KOPT-K1 (cell line): ENCODE measurements at regions not wholly inside any gene's neighbourhood (a gene's known extent, or its start where the extent isn't known, plus 50 kb on each side); places are given as distances from the start of the nearest gene placed in this dataset.

ENCODE experiments used
- H3K27ac ChIP-seq: fragments of 200-600 bp; sonication (generic); 2 replicates; pipeline ENCODE4 v1.5.1; 2016; ENCODE audit warnings: antibody characterized with exemption, mild to moderate bottlenecking, low read depth, low read length; ENCODE audit not compliant: poor library complexity, severe bottlenecking
- H3K36me3 ChIP-seq: fragments of 200-600 bp; sonication (generic); 2 replicates; pipeline ENCODE4 v1.5.1; 2017; ENCODE audit warnings: antibody characterized with exemption, mild to moderate bottlenecking, low read length, moderate library complexity; ENCODE audit not compliant: insufficient read depth
- H3K9me3 ChIP-seq: fragments of 200-600 bp; sonication (generic); 2 replicates; pipeline ENCODE4 v1.5.1; 2017; ENCODE audit warnings: antibody characterized with exemption, low read length, mild to moderate bottlenecking; ENCODE audit not compliant: insufficient read depth, poor library complexity, severe bottlenecking

- Histone ChIP-seq H3K27ac (no peak overlapping the region), H3K36me3 (no peaks in the 10 kb centered on the region), H3K9me3 (no peaks in the 10 kb centered on the region)
These were observed 69.6 kb upstream of the RAB6C start for GRCh38 chr2:129909651-129910418.

- H3K27ac ChIP-seq, result no peak overlapping the region
- H3K9me3 ChIP-seq, result no peaks in the 10 kb centered on the region
- H3K36me3 ChIP-seq, result no peaks in the 10 kb centered on the region
These were observed 68.8 kb upstream of the RAB6C start for GRCh38 chr2:129910446-129911362.

GRCh38 chr2:129911363-129912065 is 68.0 kb upstream of the RAB6C start:
- Histone ChIP-seq H3K36me3 (no peaks in the 10 kb centered on the region), H3K27ac (no peak overlapping the region), H3K9me3 (no peaks in the 10 kb centered on the region)

- no peaks in the 10 kb centered on the region for H3K36me3 ChIP-seq
- H3K9me3 ChIP-seq, result no peaks in the 10 kb centered on the region
- no peak overlapping the region for H3K27ac ChIP-seq
These were observed 67.2 kb upstream of the RAB6C start for GRCh38 chr2:129912066-129912820.

- H3K27ac ChIP-seq, result no peak overlapping the region
- peaks cover 5% of the 10 kb centered on the region for H3K9me3 ChIP-seq
- no peaks in the 10 kb centered on the region for H3K36me3 ChIP-seq
These were observed 66.4 kb upstream of the RAB6C start for GRCh38 chr2:129912871-129913694.

GRCh38 chr2:129913695-129914495 is 65.6 kb upstream of the RAB6C start:
- Histone ChIP-seq H3K27ac (no peak overlapping the region), H3K36me3 (no peaks in the 10 kb centered on the region), H3K9me3 (peaks cover 13% of the 10 kb centered on the region)

GRCh38 chr2:129914538-129915302 is 64.7 kb upstream of the RAB6C start:
- peaks cover 22% of the 10 kb centered on the region for H3K9me3 ChIP-seq
- H3K27ac ChIP-seq, result no peak overlapping the region
- no peaks in the 10 kb centered on the region for H3K36me3 ChIP-seq

- Histone ChIP-seq H3K27ac (no peak overlapping the region), H3K9me3 (peaks cover 23% of the 10 kb centered on the region), H3K36me3 (no peaks in the 10 kb centered on the region)
These were observed 64.1 kb upstream of the RAB6C start for GRCh38 chr2:129915303-129915840.

GRCh38 chr2:129918604-129919003 is 60.9 kb upstream of the RAB6C start:
- Histone ChIP-seq H3K27ac (no peak overlapping the region), H3K36me3 (no peaks in the 10 kb centered on the region), H3K9me3 (peaks cover 23% of the 10 kb centered on the region)

GRCh38 chr2:129922571-129923264 is 56.7 kb upstream of the RAB6C start:
- Histone ChIP-seq H3K9me3 (peaks cover 21% of the 10 kb centered on the region), H3K36me3 (no peaks in the 10 kb centered on the region), H3K27ac (no peak overlapping the region)

GRCh38 chr2:129923265-129924091 is 56.0 kb upstream of the RAB6C start:
- no peak overlapping the region for H3K27ac ChIP-seq
- H3K36me3 ChIP-seq, result no peaks in the 10 kb centered on the region
- H3K9me3 ChIP-seq, result peaks cover 14% of the 10 kb centered on the region
